Breast epithelium (tissue), 3 donors: ENCODE measurements at regions not wholly inside any gene's neighbourhood (a gene's known extent, or its start where the extent isn't known, plus 50 kb on each side); places are given as distances from the start of the nearest gene placed in this dataset.

Experiments
- CTCF ChIP-seq, 3 donors: fragments of 450-650 bp; IDR thresholded peaks; one replicate each; pipeline ENCODE4 v1.5.1; 2016 to 2017; ENCODE audit warnings: antibody characterized with exemption in 3 of 3, mild to moderate bottlenecking in 3 of 3, moderate library complexity in 3 of 3
- POLR2A ChIP-seq: fragments of 450-650 bp; IDR thresholded peaks from one replicate; pipeline ENCODE4 v1.6.1; 2016; ENCODE audit warnings: antibody characterized with exemption, mild to moderate bottlenecking, moderate library complexity

DNA sequence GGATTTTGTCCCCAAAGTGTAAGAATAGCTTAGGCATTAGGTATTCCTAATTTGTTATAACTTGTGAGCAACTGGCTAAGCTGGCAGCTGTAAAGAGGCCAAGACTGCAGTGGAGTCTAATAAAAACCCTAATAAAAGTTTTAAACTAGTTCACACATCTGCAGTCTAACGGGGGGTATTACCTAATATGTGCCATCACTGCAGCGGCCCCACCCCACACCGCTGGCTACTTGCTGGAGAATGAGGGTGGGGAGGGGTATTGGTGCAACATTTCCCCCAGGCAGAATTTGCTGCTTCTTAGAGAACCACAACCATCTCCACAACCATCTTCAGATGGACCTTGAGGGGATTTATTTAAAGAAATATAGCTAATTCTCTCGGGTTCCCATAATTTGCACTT is 135.0 kb downstream of the ZC3H11B start:
- TF ChIP-seq POLR2A, result no peak
- no peak for TF ChIP-seq CTCF (IDR thresholded peaks at IDR 0.05)
